GM12878 (cell line): ENCODE measurements at regions not wholly inside any gene's neighbourhood (a gene's known extent, or its start where the extent isn't known, plus 50 kb on each side); places are given as distances from the start of the nearest gene placed in this dataset.

ENCODE experiments used
- CTCF ChIP-seq, 3 experiments: IDR thresholded peaks in 2 of 3; conservative IDR thresholded peaks in 1 of 3; 2 replicates each; pipeline ENCODE4 v1.5.1; 2011; ENCODE audit warnings: low read depth in 3 of 3, low read length in 3 of 3, mild to moderate bottlenecking in 3 of 3, control low read depth in 2 of 3, moderate library complexity in 2 of 3, inconsistent platforms in 1 of 3, mixed read lengths in 1 of 3; ENCODE audit not compliant: control insufficient read depth in 2 of 3, insufficient read depth in 1 of 3; ENCODE audit errors: extremely low read depth in 1 of 3
- EZH2 ChIP-seq: IDR thresholded peaks from 2 replicates; pipeline ENCODE4 v1.6.1; 2012; ENCODE audit warnings: low read depth, mild to moderate bottlenecking, control low read depth, inconsistent platforms, low read length, borderline replicate concordance; ENCODE audit not compliant: control insufficient read depth
- POLR2A ChIP-seq: IDR thresholded peaks from 2 replicates; pipeline ENCODE4 v1.6.1; 2011; ENCODE audit warnings: low read depth, mild to moderate bottlenecking, low read length

- TF ChIP-seq CTCF (IDR thresholded peaks at IDR 0.05 in 2 of 3, conservative IDR thresholded peaks at IDR 0.05 in 1 of 3; ENCODE audit: control insufficient read depth in 2 of 3, extremely low read depth in 1 of 3, insufficient read depth in 1 of 3, low read depth in 3 of 3, low read length in 3 of 3) (no peak), POLR2A (no peak), EZH2 (no peak)
Measured at GRCh38 chr17:52390422-52390821, 231.9 kb upstream of the CA10 start.
